ENCODE measurements at regions not wholly inside any gene's neighbourhood (a gene's known extent, or its start where the extent isn't known, plus 50 kb on each side); places are given as distances from the start of the nearest gene placed in this dataset.

DNA sequence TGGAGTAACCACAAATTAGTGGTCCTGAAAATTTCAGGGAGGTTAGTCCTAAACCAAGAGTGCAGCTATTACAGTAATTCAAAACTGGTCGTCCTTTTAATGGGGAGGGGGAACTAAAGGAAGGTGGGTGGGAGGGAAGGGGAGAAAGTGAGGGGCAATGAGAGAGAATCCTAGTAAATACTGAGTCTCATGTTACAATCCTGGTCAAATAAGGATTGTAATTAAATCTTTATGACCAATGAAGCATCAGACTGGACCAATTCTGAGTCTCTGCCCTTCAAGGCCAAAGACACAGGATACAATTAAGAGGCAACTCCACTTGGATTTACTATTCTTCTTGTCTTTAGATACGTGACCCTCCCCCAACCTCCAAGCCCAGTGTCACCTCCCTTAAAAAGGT lies 262.9 kb downstream of the BCL11A start:
- no peak overlapping the region for H3K14ac ChIP-seq (ENCODE audit: insufficient read length)
- H3K4ac ChIP-seq (replicated peaks; ENCODE audit: insufficient read length, low read depth, low read length) = no peak overlapping the region
- no peak overlapping the region for H3K9ac ChIP-seq (replicated peaks in 1 of 4; ENCODE audit: extremely low read depth in 1 of 4, low read depth in 3 of 4, low read length in 3 of 4)
- no peaks in the 10 kb centered on the region for H3K36me3 ChIP-seq (ENCODE audit: control insufficient read depth in 2 of 4, insufficient read depth in 4 of 4, low read length in 3 of 4)
- H3K4me2 ChIP-seq (ENCODE audit: insufficient read depth in 1 of 2, low read depth in 2 of 2, low read length in 2 of 2) = no peak overlapping the region
- H3K27ac ChIP-seq (ENCODE audit: low read depth, low read length) = no peak overlapping the region
- 57% methylated on average over 2 of the region's 2 CpGs; no CpG with 5 or more reads in 1 of the 2 experiments for WGBS, 2 experiments (ENCODE audit: extremely low coverage in 1 of 2, insufficient coverage in 1 of 2, insufficient read length in 1 of 2, insufficient replicate concordance in 2 of 2, low coverage in 1 of 2, low lambda C conversion rate in 2 of 2, missing lambda C conversion rate in 1 of 2)
- H2AK5ac ChIP-seq (ENCODE audit: low read depth, low read length) = no peak overlapping the region
- H3K4me3 ChIP-seq (ENCODE audit: extremely low read depth in 1 of 4, insufficient read depth in 2 of 4, low read depth in 3 of 4, low read length in 4 of 4) = no peak overlapping the region
- CTCF ChIA-PET (ENCODE audit: partially characterized antibody) = no interaction called here
- H4K5ac ChIP-seq (ENCODE audit: insufficient read length, low read depth, low read length) = no peak overlapping the region
- H2BK20ac ChIP-seq (ENCODE audit: low read length) = no peak overlapping the region
- H3K79me2 ChIP-seq (ENCODE audit: control insufficient read depth in 1 of 2, insufficient read depth in 2 of 2, low read length in 2 of 2) = no peaks in the 10 kb centered on the region
- no peaks in the 10 kb centered on the region for H3K9me3 ChIP-seq (ENCODE audit: insufficient read depth in 2 of 2, low read depth in 1 of 2, low read length in 1 of 2)
- H4K8ac ChIP-seq (ENCODE audit: extremely low read depth, insufficient read depth, low read length) = no peak overlapping the region
- POLR2A ChIA-PET (ENCODE audit: partially characterized antibody) = no interaction called here
- H3K79me1 ChIP-seq (ENCODE audit: low read depth, low read length) = no peaks in the 10 kb centered on the region
- TF ChIP-seq RFX5 (IDR thresholded peaks at IDR 0.05; ENCODE audit: borderline replicate concordance, low read depth, low read length) (no peak), CTBP2 (IDR thresholded peaks at IDR 0.05; ENCODE audit: borderline replicate concordance, insufficient read depth, insufficient read length, low read length) (no peak), SP4 (IDR thresholded peaks at IDR 0.05; ENCODE audit: low read length) (no peak), CHD1 (IDR thresholded peaks at IDR 0.05; ENCODE audit: low read depth, low read length) (no peak), RXRA (IDR thresholded peaks at IDR 0.05; ENCODE audit: insufficient read depth, low read depth, low read length) (no peak)
- no peaks in the 10 kb centered on the region for H3K23me2 ChIP-seq (ENCODE audit: low read depth, low read length)
- no peak overlapping the region for H4K91ac ChIP-seq (replicated peaks; ENCODE audit: insufficient read length, low read length)
- H2BK120ac ChIP-seq (replicated peaks; ENCODE audit: low read depth, low read length) = no peak overlapping the region
- H4K20me1 ChIP-seq (replicated peaks in 1 of 2; ENCODE audit: control insufficient read depth in 1 of 2, insufficient read depth in 2 of 2, low read length in 2 of 2) = no peaks in the 10 kb centered on the region
- H3K18ac ChIP-seq (ENCODE audit: extremely low read depth, low read length) = no peak overlapping the region
- H2AFZ ChIP-seq (ENCODE audit: low read length) = no peak overlapping the region
- H3K4me1 ChIP-seq (replicated peaks in 1 of 4; ENCODE audit: control insufficient read depth in 3 of 4, insufficient read depth in 4 of 4, low read length in 3 of 4) = no peaks in the 10 kb centered on the region; a peak in 3 of 7 replicates
- no peak overlapping the region for H3K56ac ChIP-seq (replicated peaks; ENCODE audit: insufficient read length, low read depth, low read length)
- H2BK12ac ChIP-seq (ENCODE audit: low read depth, low read length) = no peak overlapping the region
- FAIRE-seq (no peak), DNase-seq (ENCODE audit: low read depth in 1 of 2, low spot score in 2 of 2) (no peak)
- H2BK15ac ChIP-seq (ENCODE audit: low read length) = no peak overlapping the region
- H2BK5ac ChIP-seq (ENCODE audit: low read depth, low read length) = no peak overlapping the region
- H3K27me3 ChIP-seq (replicated peaks in 1 of 4; ENCODE audit: control insufficient read depth in 3 of 4, extremely low read depth in 1 of 4, insufficient read depth in 3 of 4, low read length in 3 of 4) = no peaks in the 10 kb centered on the region
- no peak overlapping the region for H3K23ac ChIP-seq (ENCODE audit: insufficient read length)
